Thyroid gland (tissue), 4 donors: ENCODE measurements at regions not wholly inside any gene's neighbourhood (a gene's known extent, or its start where the extent isn't known, plus 50 kb on each side); places are given as distances from the start of the nearest gene placed in this dataset.

ENCODE experiments used
- POLR2A ChIP-seq, 2 donors: fragments of 450-650 bp; IDR thresholded peaks; one replicate each; pipeline ENCODE4 v1.6.1; 2017; ENCODE audit warnings: antibody characterized with exemption in 2 of 2, mild to moderate bottlenecking in 2 of 2, moderate library complexity in 1 of 2
- TF ChIP-seq, protein P1 (sequence below), 6 experiments: fragments of 200-600 bp in 3 of 6; fragments of 450-650 bp in 3 of 6; sonication (generic) in 3 of 6; IDR thresholded peaks; one replicate each; pipeline ENCODE4 v1.5.1; 2016 to 2019; ENCODE audit warnings: antibody characterized with exemption in 6 of 6, mild to moderate bottlenecking in 2 of 6, inconsistent platforms in 1 of 6, moderate library complexity in 1 of 6

- TF ChIP-seq, protein P1, sequence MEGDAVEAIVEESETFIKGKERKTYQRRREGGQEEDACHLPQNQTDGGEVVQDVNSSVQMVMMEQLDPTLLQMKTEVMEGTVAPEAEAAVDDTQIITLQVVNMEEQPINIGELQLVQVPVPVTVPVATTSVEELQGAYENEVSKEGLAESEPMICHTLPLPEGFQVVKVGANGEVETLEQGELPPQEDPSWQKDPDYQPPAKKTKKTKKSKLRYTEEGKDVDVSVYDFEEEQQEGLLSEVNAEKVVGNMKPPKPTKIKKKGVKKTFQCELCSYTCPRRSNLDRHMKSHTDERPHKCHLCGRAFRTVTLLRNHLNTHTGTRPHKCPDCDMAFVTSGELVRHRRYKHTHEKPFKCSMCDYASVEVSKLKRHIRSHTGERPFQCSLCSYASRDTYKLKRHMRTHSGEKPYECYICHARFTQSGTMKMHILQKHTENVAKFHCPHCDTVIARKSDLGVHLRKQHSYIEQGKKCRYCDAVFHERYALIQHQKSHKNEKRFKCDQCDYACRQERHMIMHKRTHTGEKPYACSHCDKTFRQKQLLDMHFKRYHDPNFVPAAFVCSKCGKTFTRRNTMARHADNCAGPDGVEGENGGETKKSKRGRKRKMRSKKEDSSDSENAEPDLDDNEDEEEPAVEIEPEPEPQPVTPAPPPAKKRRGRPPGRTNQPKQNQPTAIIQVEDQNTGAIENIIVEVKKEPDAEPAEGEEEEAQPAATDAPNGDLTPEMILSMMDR (IDR thresholded peaks at IDR 0.05), result no peak
- no peak for TF ChIP-seq POLR2A (IDR thresholded peaks at IDR 0.05)
Observed at GRCh38 chr9:625613-626012, 215.9 kb upstream of the DMRT1 start.
